CD14-positive monocyte (primary cell): ENCODE measurements at regions not wholly inside any gene's neighbourhood (a gene's known extent, or its start where the extent isn't known, plus 50 kb on each side); places are given as distances from the start of the nearest gene placed in this dataset.

Source experiments
- DNase-seq, 3 donors: peaks; one replicate each; pipeline ENCODE4 v3.0.0-alpha.2; 2011 to 2022
- H2AFZ ChIP-seq: 2 replicates; pipeline ENCODE4 v1.6.0; 2012; ENCODE audit warnings: mild to moderate bottlenecking, low read depth, low read length, inconsistent platforms; ENCODE audit not compliant: insufficient read depth, poor library complexity, severe bottlenecking
- H3K27ac ChIP-seq, 2 donors: 1 replicate in 1 of 2; 2 replicates in 1 of 2; pipeline ENCODE4 v1.5.1; 2012 to 2013; ENCODE audit warnings: low read length in 2 of 2, control low read depth in 1 of 2, inconsistent platforms in 1 of 2, low read depth in 1 of 2, mild to moderate bottlenecking in 1 of 2
- H3K27me3 ChIP-seq, 2 donors: one replicate each; pipeline versions ENCODE4 v1.6.0 to v1.6.1; 2011 to 2013; ENCODE audit warnings: low read length in 2 of 2; ENCODE audit not compliant: control insufficient read depth in 2 of 2, insufficient read depth in 2 of 2
- H3K36me3 ChIP-seq, 2 donors: replicated peaks in 1 of 2; 1 replicate in 1 of 2; 2 replicates in 1 of 2; pipeline versions ENCODE4 v1.5.1 to v1.6.1; 2012 to 2013; ENCODE audit warnings: low read length in 2 of 2, control low read depth in 1 of 2, inconsistent platforms in 1 of 2, mild to moderate bottlenecking in 1 of 2; ENCODE audit not compliant: insufficient read depth in 2 of 2, control insufficient read depth in 1 of 2
- H3K4me1 ChIP-seq, 2 donors: 1 replicate in 1 of 2; 2 replicates in 1 of 2; pipeline versions ENCODE4 v1.5.1 to v1.6.1; 2012 to 2013; ENCODE audit warnings: low read length in 2 of 2, control low read depth in 1 of 2, inconsistent platforms in 1 of 2, mild to moderate bottlenecking in 1 of 2, moderate library complexity in 1 of 2; ENCODE audit not compliant: insufficient read depth in 2 of 2, control insufficient read depth in 1 of 2
- H3K4me2 ChIP-seq: replicated peaks from 2 replicates; pipeline ENCODE3; 2012; ENCODE audit warnings: low read length, moderate library complexity, mild to moderate bottlenecking; ENCODE audit not compliant: poor library complexity, severe bottlenecking; ENCODE audit errors: extremely low read depth
- H3K4me3 ChIP-seq, 3 experiments: fragments of 200-600 bp in 1 of 3; sonication (generic) in 1 of 3; replicated peaks in 1 of 3; 1 replicate in 2 of 3; 2 replicates in 1 of 3; pipeline ENCODE4 v1.5.1; 2011 to 2013; ENCODE audit warnings: low read length in 3 of 3, mild to moderate bottlenecking in 3 of 3, control low read depth in 2 of 3, low read depth in 2 of 3, inconsistent platforms in 1 of 3, moderate library complexity in 1 of 3
- H3K79me2 ChIP-seq: 2 replicates; pipeline ENCODE4 v1.6.0; 2012; ENCODE audit warnings: mild to moderate bottlenecking, control low read depth, inconsistent platforms, low read length, moderate library complexity; ENCODE audit not compliant: insufficient read depth
- H3K9ac ChIP-seq: 2 replicates; pipeline ENCODE4 v1.6.0; 2017; ENCODE audit warnings: low read length, mild to moderate bottlenecking; ENCODE audit not compliant: insufficient read depth, poor library complexity, severe bottlenecking
- H3K9me3 ChIP-seq, 2 donors: replicated peaks in 1 of 2; 1 replicate in 1 of 2; 2 replicates in 1 of 2; pipeline versions ENCODE4 v1.5.1 to v1.6.1; 2012 to 2013; ENCODE audit warnings: low read length in 2 of 2, control low read depth in 1 of 2; ENCODE audit not compliant: control insufficient read depth in 1 of 2, insufficient read depth in 1 of 2
- H4K20me1 ChIP-seq: 2 replicates; pipeline ENCODE4 v1.6.0; 2012; ENCODE audit warnings: mild to moderate bottlenecking, low read length, control low read depth, moderate library complexity; ENCODE audit not compliant: insufficient read depth
- H3K27ac Mint-ChIP-seq, 7 donors: one replicate each; pipeline ENCODE4 v1.8.0; 2020; ENCODE audit warnings: mild to moderate bottlenecking in 7 of 7, mixed read lengths in 7 of 7, moderate library complexity in 6 of 7, inconsistent platforms in 2 of 7
- H3K27me3 Mint-ChIP-seq, 3 donors: one replicate each; pipeline ENCODE4 v1.8.0; 2021 to 2022; ENCODE audit warnings: low read depth in 3 of 3, mild to moderate bottlenecking in 3 of 3, mixed read lengths in 3 of 3, moderate library complexity in 3 of 3, inconsistent platforms in 1 of 3
- H3K36me3 Mint-ChIP-seq, 2 donors: one replicate each; pipeline ENCODE4 v1.8.0; 2020; ENCODE audit warnings: mixed read lengths in 2 of 2, inconsistent platforms in 1 of 2, mild to moderate bottlenecking in 1 of 2
- H3K4me1 Mint-ChIP-seq: one replicate; pipeline ENCODE4 v1.8.0; 2020; ENCODE audit warnings: mild to moderate bottlenecking, mixed read lengths
- H3K4me3 Mint-ChIP-seq, 2 donors: one replicate each; pipeline ENCODE4 v1.8.0; 2020; ENCODE audit warnings: mild to moderate bottlenecking in 2 of 2, mixed read lengths in 2 of 2, moderate library complexity in 1 of 2
- H3K9me3 Mint-ChIP-seq, 7 donors: one replicate each; pipeline ENCODE4 v1.8.0; 2020 to 2022; ENCODE audit warnings: mixed read lengths in 7 of 7, mild to moderate bottlenecking in 6 of 7, moderate library complexity in 6 of 7, inconsistent platforms in 2 of 7
- CTCF ChIP-seq: fragments of 200-600 bp; IDR thresholded peaks from one replicate; pipeline ENCODE4 v1.8.0; 2022; ENCODE audit warnings: antibody characterized with exemption, mild to moderate bottlenecking
- WGBS: methylation state at CpG from one replicate; pipeline ENCODE4 v1.1.5; 2013; ENCODE audit warnings: missing lambda C conversion rate; ENCODE audit not compliant: insufficient coverage; 5-methylcytosine and 5-hydroxymethylcytosine counted together
- intact Hi-C, 2 donors: fragments of 100-400 bp; cut with micrococcal nuclease; formaldehyde crosslinking; loops; one replicate each; pipeline versions ENCODE4 v1.15.0 to v1.15.1; 2023

- WGBS, result no CpG with 5 or more reads among the region's 7 CpGs
- Histone ChIP-seq H3K4me1 (peaks cover 5 to 6% of the 10 kb centered on the region in 2 donors), H3K79me2 (no peaks in the 10 kb centered on the region), H4K20me1 (no peaks in the 10 kb centered on the region), H3K36me3 (no peaks in the 10 kb centered on the region), H2AFZ (no peak overlapping the region), H3K27ac (no peak overlapping the region), H3K4me2 (no peak overlapping the region), H3K4me3 (no peak overlapping the region), H3K9me3 (no peaks in the 10 kb centered on the region), H3K9ac (no peak overlapping the region), H3K27me3 (no peaks in the 10 kb centered on the region)
- no peak for TF ChIP-seq CTCF
- DNase-seq, result no peak
- intact Hi-C loops, result no loop called here
- H3K27ac Mint-ChIP-seq, result no peak overlapping the region
- H3K9me3 Mint-ChIP-seq, result peaks cover 0 to 12% (median 3%) of the 10 kb centered on the region in 7 donors
- H3K36me3 Mint-ChIP-seq, result no peaks in the 10 kb centered on the region
- no peak overlapping the region for H3K4me3 Mint-ChIP-seq
- peaks cover 16% of the 10 kb centered on the region for H3K4me1 Mint-ChIP-seq
- peaks cover 0 to 5% (median 2%) of the 10 kb centered on the region in 3 donors for H3K27me3 Mint-ChIP-seq
These were observed 101.9 kb upstream of the BCOR start for GRCh38 chrX:40199704-40200103.

- Histone ChIP-seq H2AFZ (no peak overlapping the region), H3K4me1 (peaks cover under 1 to 5% of the 10 kb centered on the region in 2 donors), H4K20me1 (no peaks in the 10 kb centered on the region), H3K27me3 (no peaks in the 10 kb centered on the region), H3K9me3 (no peaks in the 10 kb centered on the region), H3K4me3 (no peak overlapping the region), H3K9ac (no peak overlapping the region), H3K79me2 (no peaks in the 10 kb centered on the region), H3K36me3 (no peaks in the 10 kb centered on the region), H3K27ac (no peak overlapping the region), H3K4me2 (no peak overlapping the region)
- intact Hi-C loops, result no loop called here
- Mint-ChIP-seq H3K27ac (no peak overlapping the region), H3K36me3 (no peaks in the 10 kb centered on the region), H3K4me3 (no peak overlapping the region), H3K27me3 (peaks cover 0 to 5% (median 1%) of the 10 kb centered on the region in 3 donors), H3K9me3 (peaks cover 0 to 12% (median 3%) of the 10 kb centered on the region in 7 donors), H3K4me1 (peaks cover 8% of the 10 kb centered on the region)
- no peak for TF ChIP-seq CTCF
- no peak for DNase-seq
- WGBS, result no CpG with 5 or more reads among the region's 6 CpGs
These were observed 99.3 kb upstream of the BCOR start for GRCh38 chrX:40197071-40197470.
